ENCODE measurements at regions not wholly inside any gene's neighbourhood (a gene's known extent, or its start where the extent isn't known, plus 50 kb on each side); places are given as distances from the start of the nearest gene placed in this dataset.

DNA sequence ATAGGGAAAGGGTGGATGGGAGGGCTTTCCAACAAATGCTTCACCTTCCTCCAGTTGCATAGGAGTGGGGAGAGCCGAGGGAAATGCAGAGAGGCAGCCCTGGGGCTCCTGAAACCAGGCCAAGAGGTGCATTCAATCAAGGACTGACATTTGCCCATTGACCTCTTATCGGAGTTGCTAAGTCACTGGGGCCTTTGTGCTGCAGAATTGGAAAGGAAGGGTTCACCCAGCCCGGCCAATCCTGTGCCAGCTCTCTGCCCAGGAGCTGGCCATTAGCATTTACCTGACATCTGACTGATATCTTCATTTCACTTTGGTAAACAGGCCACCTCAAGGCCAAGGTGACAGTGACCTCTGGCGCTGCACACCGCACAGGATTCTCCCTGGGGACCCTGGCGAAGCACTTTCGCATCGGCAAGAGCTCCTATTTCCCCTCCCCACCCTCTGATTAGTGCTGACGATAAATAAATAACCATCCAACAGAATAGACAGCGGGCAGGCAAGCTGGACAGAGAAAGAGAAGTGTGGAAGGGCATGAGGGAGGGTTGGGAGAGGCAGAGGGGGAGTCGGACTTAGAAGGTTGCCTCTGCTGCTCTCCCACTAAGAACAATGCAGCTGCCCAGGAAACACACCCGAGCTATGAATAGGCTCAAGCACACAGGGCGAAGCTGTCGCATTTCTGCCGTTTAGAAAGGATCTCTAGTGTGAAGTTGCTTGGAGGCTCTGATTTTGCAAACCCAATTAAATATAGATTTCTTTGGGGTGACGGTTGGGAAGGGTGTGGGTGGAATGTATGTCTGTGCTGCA is 57.0 kb upstream of the BOD1 start:
- WGBS, 2 donors (ENCODE audit: low coverage in 1 of 2), result 62 to 82% methylated on average over 7 to 16 of the region's 16 CpGs
- H3K36me3 ChIP-seq, result no peaks in the 10 kb centered on the region
- TF ChIP-seq POLR2A (IDR thresholded peaks at IDR 0.05) (no peak), POLR2AphosphoS5 (IDR thresholded peaks at IDR 0.05) (no peak), EP300 (IDR thresholded peaks at IDR 0.05; ENCODE audit: low read depth) (no peak)
- TF ChIP-seq, protein P1, sequence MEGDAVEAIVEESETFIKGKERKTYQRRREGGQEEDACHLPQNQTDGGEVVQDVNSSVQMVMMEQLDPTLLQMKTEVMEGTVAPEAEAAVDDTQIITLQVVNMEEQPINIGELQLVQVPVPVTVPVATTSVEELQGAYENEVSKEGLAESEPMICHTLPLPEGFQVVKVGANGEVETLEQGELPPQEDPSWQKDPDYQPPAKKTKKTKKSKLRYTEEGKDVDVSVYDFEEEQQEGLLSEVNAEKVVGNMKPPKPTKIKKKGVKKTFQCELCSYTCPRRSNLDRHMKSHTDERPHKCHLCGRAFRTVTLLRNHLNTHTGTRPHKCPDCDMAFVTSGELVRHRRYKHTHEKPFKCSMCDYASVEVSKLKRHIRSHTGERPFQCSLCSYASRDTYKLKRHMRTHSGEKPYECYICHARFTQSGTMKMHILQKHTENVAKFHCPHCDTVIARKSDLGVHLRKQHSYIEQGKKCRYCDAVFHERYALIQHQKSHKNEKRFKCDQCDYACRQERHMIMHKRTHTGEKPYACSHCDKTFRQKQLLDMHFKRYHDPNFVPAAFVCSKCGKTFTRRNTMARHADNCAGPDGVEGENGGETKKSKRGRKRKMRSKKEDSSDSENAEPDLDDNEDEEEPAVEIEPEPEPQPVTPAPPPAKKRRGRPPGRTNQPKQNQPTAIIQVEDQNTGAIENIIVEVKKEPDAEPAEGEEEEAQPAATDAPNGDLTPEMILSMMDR (IDR thresholded peaks at IDR 0.05), result no peak
- no peaks in the 10 kb centered on the region for H3K4me1 ChIP-seq
- H3K9me3 ChIP-seq, result no peaks in the 10 kb centered on the region
- intact Hi-C loops (cut with DNase I; ENCODE audit: low total_unique reads), result loop anchor here (5.0 kb wide), 1 partner anchor 174 kb away; no protein-coding TSS in a partner anchor
- no peaks in the 10 kb centered on the region for H3K27me3 ChIP-seq
- in situ Hi-C loops (cut with MboI; ENCODE audit: low pct_ligation_motif_present in 1 of 4, low pct_unique_long_range_greater_than_20kb in 1 of 4, low sequenced_read_pairs in 3 of 4), result no loop called here
- H3K4me3 ChIP-seq, result no peak overlapping the region
- no peak for DNase-seq
- no peak overlapping the region for H3K27ac ChIP-seq

GRCh38 chr5:173675287-173675996 is 59.0 kb upstream of the BOD1 start:
- Histone ChIP-seq H3K4me3 (no peak overlapping the region), H3K27me3 (no peaks in the 10 kb centered on the region), H3K4me1 (no peaks in the 10 kb centered on the region), H3K9me3 (no peaks in the 10 kb centered on the region), H3K36me3 (no peaks in the 10 kb centered on the region), H3K27ac (no peak overlapping the region)
- 93 to 100% methylated on average over 1 to 6 of the region's 6 CpGs for WGBS, 2 donors (ENCODE audit: low coverage in 1 of 2)
- in situ Hi-C loops (cut with MboI; ENCODE audit: low pct_ligation_motif_present in 1 of 4, low pct_unique_long_range_greater_than_20kb in 1 of 4, low sequenced_read_pairs in 3 of 4) (no loop called here), intact Hi-C loops (cut with DNase I; ENCODE audit: low total_unique reads) (no loop called here)
- TF ChIP-seq POLR2AphosphoS5 (IDR thresholded peaks at IDR 0.05) (no peak), EP300 (IDR thresholded peaks at IDR 0.05; ENCODE audit: low read depth) (no peak), POLR2A (IDR thresholded peaks at IDR 0.05) (no peak)
- TF ChIP-seq, protein P1 (IDR thresholded peaks at IDR 0.05), result no peak
- DNase-seq, result no peak

GRCh38 chr5:173676375-173676774 is 59.9 kb upstream of the BOD1 start:
- Histone ChIP-seq H3K4me1 (no peaks in the 10 kb centered on the region), H3K27me3 (no peaks in the 10 kb centered on the region), H3K4me3 (no peak overlapping the region), H3K9me3 (no peaks in the 10 kb centered on the region), H3K27ac (no peak overlapping the region), H3K36me3 (no peaks in the 10 kb centered on the region)
- in situ Hi-C loops (cut with MboI; ENCODE audit: low pct_ligation_motif_present in 1 of 4, low pct_unique_long_range_greater_than_20kb in 1 of 4, low sequenced_read_pairs in 3 of 4), result no loop called here
- intact Hi-C loops (cut with DNase I; ENCODE audit: low total_unique reads), result no loop called here
- TF ChIP-seq POLR2AphosphoS5 (IDR thresholded peaks at IDR 0.05), result no peak
- no peak for DNase-seq
- WGBS, 2 donors (ENCODE audit: low coverage in 1 of 2), result 96 to 100% methylated on average over 2 of the region's 2 CpGs

DNA sequence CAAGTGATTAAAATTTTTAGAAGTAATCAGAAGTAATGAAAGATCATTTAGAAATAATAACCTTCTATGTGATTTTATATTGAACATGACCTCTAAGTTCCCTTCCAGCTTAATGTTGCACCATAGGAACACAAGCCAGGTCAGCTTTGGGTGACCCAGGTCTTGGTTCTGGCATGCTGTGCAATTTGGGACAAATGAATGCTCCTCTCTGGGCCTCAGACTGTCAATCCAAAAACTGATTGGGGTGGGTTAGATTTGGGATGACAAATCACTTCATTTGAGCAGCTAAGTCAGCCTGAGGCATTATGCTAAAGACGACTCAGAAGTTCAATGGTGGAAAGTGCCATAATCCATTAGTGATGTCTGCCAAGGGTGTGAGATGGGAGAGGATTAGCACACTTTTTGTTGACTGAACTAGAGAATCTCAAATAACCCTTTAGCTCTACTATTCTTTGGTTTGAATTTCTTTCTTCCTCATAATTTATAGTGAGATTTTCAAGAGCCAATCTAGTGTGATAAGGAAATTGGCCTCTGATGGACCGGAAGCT is 60.7 kb upstream of the BOD1 start:
- Histone ChIP-seq H3K9me3 (no peaks in the 10 kb centered on the region), H3K4me3 (no peak overlapping the region), H3K27ac (no peak overlapping the region), H3K27me3 (no peaks in the 10 kb centered on the region), H3K36me3 (no peaks in the 10 kb centered on the region), H3K4me1 (no peaks in the 10 kb centered on the region)
- intact Hi-C loops (cut with DNase I; ENCODE audit: low total_unique reads) (no loop called here), in situ Hi-C loops (cut with MboI; ENCODE audit: low pct_ligation_motif_present in 1 of 4, low pct_unique_long_range_greater_than_20kb in 1 of 4, low sequenced_read_pairs in 3 of 4) (no loop called here)
- 65 to 74% methylated on average over 2 of the region's 2 CpGs for WGBS, 2 donors (ENCODE audit: low coverage in 1 of 2)
- DNase-seq, result no peak
- TF ChIP-seq EP300 (IDR thresholded peaks at IDR 0.05; ENCODE audit: low read depth) (no peak), POLR2AphosphoS5 (IDR thresholded peaks at IDR 0.05) (no peak), POLR2A (IDR thresholded peaks at IDR 0.05) (no peak)
- TF ChIP-seq, protein P1 (IDR thresholded peaks at IDR 0.05), result no peak

Data from transverse colon (tissue), 4 donors.